ENCODE measurements at regions not wholly inside any gene's neighbourhood (a gene's known extent, or its start where the extent isn't known, plus 50 kb on each side); places are given as distances from the start of the nearest gene placed in this dataset.

DNA sequence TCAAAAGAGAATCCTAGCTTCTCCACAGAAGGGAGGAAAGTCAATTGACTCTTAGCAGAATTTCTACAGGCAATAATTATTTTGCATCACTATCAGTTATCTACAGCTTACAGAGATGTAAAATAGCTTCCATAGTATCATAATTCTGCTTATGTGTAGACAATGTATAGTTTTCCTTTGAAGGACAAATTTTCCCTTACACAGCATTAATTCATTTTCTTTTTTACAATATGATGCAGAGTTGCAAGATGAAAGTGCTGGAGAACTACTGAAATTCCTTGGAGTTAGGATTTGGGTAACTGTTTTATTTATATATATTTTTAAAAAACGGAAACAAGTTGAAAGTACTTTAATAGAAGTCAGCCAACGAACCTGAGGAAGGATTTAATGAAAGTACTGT is 111.0 kb upstream of the CPHXL start:
- TF ChIP-seq CTCF (IDR thresholded peaks at IDR 0.05; ENCODE audit: extremely low read depth in 1 of 2, insufficient read depth in 1 of 2, low read depth in 1 of 2, low read length in 2 of 2): no peak
- TF ChIP-seq MYC (IDR thresholded peaks at IDR 0.05; ENCODE audit: low read depth, low read length): no peak
- no peak for TF ChIP-seq MAX (IDR thresholded peaks at IDR 0.05; ENCODE audit: insufficient read depth, insufficient read length)

Data from endothelial cell of umbilical vein (primary cell).